C4-2B (cell line): ENCODE measurements at regions not wholly inside any gene's neighbourhood (a gene's known extent, or its start where the extent isn't known, plus 50 kb on each side); places are given as distances from the start of the nearest gene placed in this dataset.

ENCODE experiments used
- H3K27ac ChIP-seq: fragments of 450-650 bp; 2 replicates; pipeline ENCODE4 v1.5.1; 2017
- CTCF ChIP-seq: fragments of 450-650 bp; conservative IDR thresholded peaks from 2 replicates; pipeline ENCODE4 v1.5.1; 2017; ENCODE audit warnings: mild to moderate bottlenecking
- ZFX ChIP-seq: fragments of 450-650 bp; IDR thresholded peaks from 2 replicates; pipeline ENCODE4 v1.6.1; 2017

- H3K27ac ChIP-seq: no peak overlapping the region
- TF ChIP-seq ZFX (no peak), CTCF (no peak)
Observed at GRCh38 chr5:114952876-114953275, 216.8 kb downstream of the TRIM36 start.

DNA sequence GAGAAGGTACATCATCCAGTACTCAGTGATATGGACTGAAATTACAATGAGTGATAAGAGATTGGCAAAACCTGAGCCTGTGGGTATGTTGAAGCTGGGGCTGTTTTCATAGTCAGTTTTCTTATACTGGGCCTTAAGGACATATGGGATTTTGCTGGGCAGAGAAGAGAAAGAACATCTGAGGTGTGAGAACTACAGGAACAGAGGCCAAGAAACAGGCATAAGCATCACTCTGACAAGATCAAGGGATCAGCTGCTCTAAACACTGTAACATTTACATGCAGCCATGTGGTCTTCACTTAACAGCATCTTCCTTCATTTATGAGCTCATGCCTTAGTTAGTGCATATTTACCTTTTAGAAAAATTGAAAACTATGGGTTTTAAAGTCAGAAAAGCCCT lies 220.0 kb downstream of the TRIM36 start:
- no peak for TF ChIP-seq ZFX
- TF ChIP-seq CTCF: no peak
- no peak overlapping the region for H3K27ac ChIP-seq

DNA sequence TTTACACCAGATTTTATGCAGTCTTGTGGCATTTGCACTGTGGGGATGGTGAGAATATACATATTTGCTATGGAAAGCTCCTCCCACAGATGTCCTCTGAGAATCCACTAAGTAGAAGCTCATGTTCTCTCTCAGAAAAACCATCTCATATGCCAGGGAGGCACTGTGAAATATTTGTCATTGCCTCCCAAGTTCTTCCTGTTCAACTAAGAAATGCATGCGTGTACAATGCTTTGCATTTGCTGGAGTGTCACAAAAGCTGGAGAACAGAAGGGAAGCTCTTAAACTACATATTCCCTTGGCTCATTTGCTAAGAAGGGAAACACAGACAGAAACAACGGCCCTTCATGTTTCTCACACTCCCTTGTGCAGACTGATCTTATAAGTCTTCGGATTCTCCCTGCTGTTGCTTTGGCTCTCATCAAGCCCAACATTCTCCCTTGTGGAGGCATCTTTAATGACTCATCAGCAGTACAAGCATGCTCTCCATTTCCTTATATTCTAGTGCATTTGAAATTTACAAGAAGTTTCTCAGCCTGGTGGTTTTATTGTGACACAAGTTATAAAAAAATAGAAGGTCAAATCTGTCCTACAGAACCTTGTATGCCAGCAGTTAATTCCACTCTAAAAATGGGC lies 220.6 kb downstream of the TRIM36 start:
- no peak overlapping the region; the same call in 1 of the 2 replicates for H3K27ac ChIP-seq
- no peak for TF ChIP-seq CTCF
- no peak for TF ChIP-seq ZFX

DNA sequence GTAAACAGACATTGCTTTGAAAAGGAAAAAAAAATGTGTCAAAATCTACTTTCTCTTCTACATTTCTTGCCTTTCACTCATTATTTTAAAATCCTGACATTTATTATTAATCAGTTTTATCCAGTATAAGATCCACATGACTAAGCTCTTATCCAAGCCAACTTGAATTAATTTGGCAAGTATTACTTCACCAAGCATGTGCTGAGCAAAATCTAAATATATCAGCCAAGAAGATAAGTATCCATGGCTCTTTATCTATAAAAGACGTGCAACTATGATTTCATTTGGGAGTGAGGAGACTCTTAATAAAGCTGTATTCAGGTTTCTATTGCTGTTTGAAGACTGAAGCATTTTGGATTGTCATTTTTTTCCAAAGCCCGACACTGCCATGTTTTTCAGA lies 221.3 kb downstream of the TRIM36 start:
- TF ChIP-seq ZFX: no peak
- TF ChIP-seq CTCF: no peak
- no peak overlapping the region for H3K27ac ChIP-seq

GRCh38 chr5:114940709-114941108 lies 229.0 kb downstream of the TRIM36 start:
- TF ChIP-seq CTCF (no peak), ZFX (no peak)
- no peak overlapping the region for H3K27ac ChIP-seq

GRCh38 chr5:114935490-114935889 lies 234.2 kb downstream of the TRIM36 start:
- TF ChIP-seq CTCF (no peak), ZFX (no peak)

DNA sequence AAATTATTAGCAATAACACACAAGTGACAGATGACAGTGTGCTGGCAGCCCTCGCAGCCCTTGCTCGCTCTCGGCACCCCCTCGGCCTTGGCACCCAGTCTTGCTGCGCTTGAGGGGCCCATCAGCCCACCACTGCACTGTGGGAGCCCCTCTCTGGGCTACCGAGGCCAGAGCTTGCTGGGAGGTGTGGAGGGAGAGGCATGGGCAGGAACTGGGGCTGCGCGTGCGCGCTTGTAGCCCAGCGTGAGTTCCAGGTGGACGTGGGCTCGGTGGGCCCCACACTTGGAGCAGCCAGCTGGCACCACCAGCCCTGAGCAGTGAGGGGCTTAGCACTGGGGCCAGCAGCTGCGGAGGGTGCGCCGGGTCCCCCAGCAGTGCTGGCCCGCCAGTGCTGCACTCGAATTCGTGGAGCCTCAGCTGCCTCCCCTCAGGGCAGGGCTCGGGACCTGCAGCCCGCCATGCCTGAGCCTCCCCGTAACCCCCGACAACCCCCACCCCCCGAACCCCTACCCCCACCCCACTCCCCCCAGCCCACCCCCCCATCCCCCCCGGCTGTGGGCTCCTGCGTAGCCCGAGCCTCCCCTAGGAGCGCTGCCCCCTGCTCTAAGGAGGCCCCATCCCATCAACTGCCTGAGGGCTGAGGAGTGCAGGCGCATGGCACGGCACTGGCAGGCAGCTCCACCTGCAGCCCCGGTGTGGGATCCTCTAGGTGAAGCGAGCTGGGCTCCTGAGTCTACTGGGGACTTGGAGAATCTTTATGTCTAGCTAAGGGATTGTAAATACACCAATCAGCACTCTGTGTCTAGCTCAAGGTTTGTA lies 240.9 kb downstream of the TRIM36 start:
- no peak overlapping the region for H3K27ac ChIP-seq
- TF ChIP-seq ZFX: no peak
- no peak for TF ChIP-seq CTCF

More at GRCh38 chr5:114935490-114935889, 234.2 kb downstream of the TRIM36 start:
- no peak overlapping the region for H3K27ac ChIP-seq
